Uterus (tissue), 3 donors: ENCODE measurements at regions not wholly inside any gene's neighbourhood (a gene's known extent, or its start where the extent isn't known, plus 50 kb on each side); places are given as distances from the start of the nearest gene placed in this dataset.

Source experiments
- DNase-seq, 2 donors: peaks; one replicate each; pipeline ENCODE4 v3.0.0-alpha.2; 2019 to 2020
- H3K27ac ChIP-seq, 2 donors: fragments of 200-600 bp; sonication (generic); 1 replicate in 1 of 2; 2 replicates in 1 of 2; pipeline ENCODE4 v1.5.1; 2016 to 2018
- H3K27me3 ChIP-seq, 2 donors: fragments of 200-600 bp; sonication (generic); one replicate each; pipeline ENCODE4 v1.5.1; 2018 to 2019; ENCODE audit warnings: control low read depth in 1 of 2
- H3K36me3 ChIP-seq, 2 donors: fragments of 200-600 bp; sonication (generic); one replicate each; pipeline ENCODE4 v1.5.1; 2019; ENCODE audit warnings: control low read depth in 1 of 2
- H3K4me1 ChIP-seq, 2 donors: fragments of 200-600 bp; sonication (generic); one replicate each; pipeline ENCODE4 v1.5.1; 2018 to 2019; ENCODE audit warnings: control low read depth in 1 of 2
- H3K4me3 ChIP-seq, 2 donors: fragments of 200-600 bp; sonication (generic); 1 replicate in 1 of 2; 2 replicates in 1 of 2; pipeline ENCODE4 v1.5.1; 2018 to 2019; ENCODE audit warnings: mild to moderate bottlenecking in 1 of 2
- H3K9me3 ChIP-seq, 2 donors: fragments of 200-600 bp; sonication (generic); one replicate each; pipeline ENCODE4 v1.5.1; 2019; ENCODE audit warnings: control low read depth in 1 of 2
- POLR2A ChIP-seq, 2 donors: fragments of 450-650 bp; IDR thresholded peaks; one replicate each; pipeline ENCODE4 v1.6.1; 2016; ENCODE audit warnings: antibody characterized with exemption in 2 of 2, mild to moderate bottlenecking in 1 of 2, moderate library complexity in 1 of 2
- intact Hi-C: fragments of 100-400 bp; cut with DNase I; formaldehyde crosslinking; loops from one replicate; pipeline ENCODE4 v1.15.1; 2023; ENCODE audit warnings: low total_unique reads
- TF ChIP-seq, protein P1 (sequence below), 4 experiments: fragments of 200-600 bp in 2 of 4; fragments of 450-650 bp in 2 of 4; sonication (generic) in 2 of 4; IDR thresholded peaks; one replicate each; pipeline ENCODE4 v1.5.1; 2016 to 2019; ENCODE audit warnings: antibody characterized with exemption in 4 of 4, mild to moderate bottlenecking in 2 of 4, moderate library complexity in 1 of 4
- donor health status: DM: yes; HTN: yes; CAD: no.

- no peaks in the 10 kb centered on the region for H3K36me3 ChIP-seq
- H3K27me3 ChIP-seq: no peaks in the 10 kb centered on the region
- no peaks in the 10 kb centered on the region for H3K4me1 ChIP-seq
- H3K9me3 ChIP-seq: no peaks in the 10 kb centered on the region
- H3K27ac ChIP-seq: no peak overlapping the region
- no peak for DNase-seq
- no peak overlapping the region for H3K4me3 ChIP-seq
- no peak for TF ChIP-seq POLR2A (IDR thresholded peaks at IDR 0.05)
- TF ChIP-seq, protein P1, sequence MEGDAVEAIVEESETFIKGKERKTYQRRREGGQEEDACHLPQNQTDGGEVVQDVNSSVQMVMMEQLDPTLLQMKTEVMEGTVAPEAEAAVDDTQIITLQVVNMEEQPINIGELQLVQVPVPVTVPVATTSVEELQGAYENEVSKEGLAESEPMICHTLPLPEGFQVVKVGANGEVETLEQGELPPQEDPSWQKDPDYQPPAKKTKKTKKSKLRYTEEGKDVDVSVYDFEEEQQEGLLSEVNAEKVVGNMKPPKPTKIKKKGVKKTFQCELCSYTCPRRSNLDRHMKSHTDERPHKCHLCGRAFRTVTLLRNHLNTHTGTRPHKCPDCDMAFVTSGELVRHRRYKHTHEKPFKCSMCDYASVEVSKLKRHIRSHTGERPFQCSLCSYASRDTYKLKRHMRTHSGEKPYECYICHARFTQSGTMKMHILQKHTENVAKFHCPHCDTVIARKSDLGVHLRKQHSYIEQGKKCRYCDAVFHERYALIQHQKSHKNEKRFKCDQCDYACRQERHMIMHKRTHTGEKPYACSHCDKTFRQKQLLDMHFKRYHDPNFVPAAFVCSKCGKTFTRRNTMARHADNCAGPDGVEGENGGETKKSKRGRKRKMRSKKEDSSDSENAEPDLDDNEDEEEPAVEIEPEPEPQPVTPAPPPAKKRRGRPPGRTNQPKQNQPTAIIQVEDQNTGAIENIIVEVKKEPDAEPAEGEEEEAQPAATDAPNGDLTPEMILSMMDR (IDR thresholded peaks at IDR 0.05): no peak
- intact Hi-C loops: no loop called here
Measured at GRCh38 chr2:121875585-121876185, 120.2 kb downstream of the TSN start.

- H3K9me3 ChIP-seq: no peaks in the 10 kb centered on the region
- no peaks in the 10 kb centered on the region for H3K36me3 ChIP-seq
- H3K27ac ChIP-seq: no peak overlapping the region
- intact Hi-C loops: no loop called here
- no peaks in the 10 kb centered on the region for H3K27me3 ChIP-seq
- TF ChIP-seq, protein P1 (IDR thresholded peaks at IDR 0.05): no peak
- TF ChIP-seq POLR2A (IDR thresholded peaks at IDR 0.05): no peak
- DNase-seq: no peak
- no peaks in the 10 kb centered on the region for H3K4me1 ChIP-seq
- H3K4me3 ChIP-seq: no peak overlapping the region
Measured at GRCh38 chr2:121877366-121877765, 121.9 kb downstream of the TSN start.

DNA sequence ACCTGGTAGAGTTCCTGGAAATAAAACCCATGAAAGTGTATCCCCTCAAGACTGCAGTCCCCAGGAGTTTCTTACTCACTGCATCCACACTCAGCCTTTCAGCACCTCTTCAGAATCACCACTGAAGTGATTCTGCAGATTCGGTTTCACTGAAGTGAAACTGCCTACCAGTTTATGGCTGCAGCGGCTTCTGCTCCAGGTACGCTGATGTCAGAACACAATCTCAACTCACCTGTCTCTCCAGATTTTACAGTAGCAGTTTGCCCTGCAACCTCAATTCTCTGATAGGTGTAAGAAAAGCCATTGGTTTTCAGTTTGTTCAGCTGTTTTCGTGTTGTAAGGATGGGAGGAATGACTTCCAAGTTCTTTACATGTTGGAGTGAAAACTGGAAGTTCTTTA lies 124.8 kb downstream of the TSN start:
- no peaks in the 10 kb centered on the region for H3K4me1 ChIP-seq
- no peak overlapping the region for H3K4me3 ChIP-seq
- TF ChIP-seq POLR2A (IDR thresholded peaks at IDR 0.05): no peak
- TF ChIP-seq, protein P1 (IDR thresholded peaks at IDR 0.05): no peak
- intact Hi-C loops: no loop called here
- no peak overlapping the region for H3K27ac ChIP-seq
- DNase-seq: no peak
- no peaks in the 10 kb centered on the region for H3K27me3 ChIP-seq
- H3K9me3 ChIP-seq: no peaks in the 10 kb centered on the region
- H3K36me3 ChIP-seq: no peaks in the 10 kb centered on the region

- Histone ChIP-seq H3K27ac (no peak overlapping the region), H3K36me3 (no peaks in the 10 kb centered on the region), H3K4me1 (no peaks in the 10 kb centered on the region), H3K27me3 (no peaks in the 10 kb centered on the region), H3K9me3 (no peaks in the 10 kb centered on the region), H3K4me3 (no peak overlapping the region)
- no peak for TF ChIP-seq POLR2A (IDR thresholded peaks at IDR 0.05)
- TF ChIP-seq, protein P1 (IDR thresholded peaks at IDR 0.05): no peak
- DNase-seq: no peak
- intact Hi-C loops: no loop called here
Measured at GRCh38 chr2:121881038-121881437, 125.6 kb downstream of the TSN start.

DNA sequence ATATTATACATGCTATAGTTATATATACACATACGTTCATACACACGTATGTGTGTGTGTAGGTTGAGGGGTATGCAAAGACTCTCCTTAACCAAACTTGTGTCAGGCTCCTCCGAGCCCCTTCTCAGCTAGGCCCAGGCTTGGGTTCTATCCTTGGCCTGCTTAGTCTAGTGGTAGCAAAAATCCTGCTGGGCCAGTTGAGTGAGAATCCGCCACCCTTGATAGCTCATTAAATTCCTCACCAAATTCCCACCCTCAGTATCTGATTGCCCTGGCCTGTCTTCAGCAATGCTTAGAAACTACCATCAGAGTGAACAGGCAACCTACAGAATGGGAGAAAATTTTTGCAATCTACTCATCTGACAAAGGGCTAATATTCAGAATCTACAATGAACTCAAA lies 126.5 kb downstream of the TSN start:
- Histone ChIP-seq H3K27me3 (no peaks in the 10 kb centered on the region), H3K36me3 (no peaks in the 10 kb centered on the region), H3K9me3 (no peaks in the 10 kb centered on the region), H3K4me1 (no peaks in the 10 kb centered on the region), H3K4me3 (no peak overlapping the region), H3K27ac (no peak overlapping the region)
- no peak for DNase-seq
- intact Hi-C loops: no loop called here
- TF ChIP-seq POLR2A (IDR thresholded peaks at IDR 0.05): no peak

DNA sequence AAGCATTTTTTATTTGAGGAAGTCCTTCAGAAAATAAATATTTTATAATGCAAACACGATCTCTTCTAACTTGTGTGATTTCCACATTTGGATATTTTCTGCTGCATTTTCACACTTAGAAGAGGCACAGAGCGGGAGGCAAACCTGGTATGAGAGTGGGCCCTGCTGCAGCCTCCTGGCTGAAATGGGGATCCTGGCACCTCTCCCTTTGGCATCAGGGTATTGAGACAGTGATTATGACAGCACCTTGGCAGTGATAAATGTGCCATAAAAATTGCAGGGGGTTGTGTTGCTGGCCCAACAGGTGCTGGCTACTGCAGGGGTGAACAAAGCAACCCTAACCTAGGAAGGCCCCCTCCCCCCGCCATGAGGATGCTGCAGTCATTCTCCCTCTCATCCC lies 128.6 kb downstream of the TSN start:
- no peaks in the 10 kb centered on the region for H3K36me3 ChIP-seq
- H3K4me1 ChIP-seq: no peaks in the 10 kb centered on the region
- no peak overlapping the region for H3K4me3 ChIP-seq
- intact Hi-C loops: no loop called here
- H3K9me3 ChIP-seq: no peaks in the 10 kb centered on the region
- no peak for DNase-seq
- no peak overlapping the region for H3K27ac ChIP-seq
- TF ChIP-seq, protein P1 (IDR thresholded peaks at IDR 0.05): no peak
- TF ChIP-seq POLR2A (IDR thresholded peaks at IDR 0.05): no peak
- H3K27me3 ChIP-seq: no peaks in the 10 kb centered on the region
